ENCODE measurements at regions not wholly inside any gene's neighbourhood (a gene's known extent, or its start where the extent isn't known, plus 50 kb on each side); places are given as distances from the start of the nearest gene placed in this dataset.

- no peaks in the 10 kb centered on the region for H3K36me3 ChIP-seq (ENCODE audit: insufficient read depth, low read length)
- no peaks in the 10 kb centered on the region for H3K27me3 ChIP-seq (ENCODE audit: insufficient read depth, low read length)
- H2AFZ ChIP-seq (ENCODE audit: low read depth, low read length) = no peak overlapping the region
- no peak overlapping the region for H3K4me2 ChIP-seq (ENCODE audit: low read length)
- Mint-ChIP-seq H3K27ac (ENCODE audit: unreplicated experiment) (no peak overlapping the region), H3K9me3 (ENCODE audit: unreplicated experiment) (no peaks in the 10 kb centered on the region), H3K4me3 (ENCODE audit: unreplicated experiment) (no peak overlapping the region), H3K27me3 (ENCODE audit: low read depth, unreplicated experiment) (peaks cover 49% of the 10 kb centered on the region), H3K4me1 (ENCODE audit: low read depth, unreplicated experiment) (peaks cover 2% of the 10 kb centered on the region), H3K36me3 (ENCODE audit: low read depth, unreplicated experiment) (no peaks in the 10 kb centered on the region)
- no peak overlapping the region for H3K4me3 ChIP-seq (ENCODE audit: insufficient read depth, low read depth, low read length)
- no peaks in the 10 kb centered on the region for H3K4me1 ChIP-seq (ENCODE audit: insufficient read depth, low read length)
- H3K27ac ChIP-seq (ENCODE audit: low read depth, low read length) = no peak overlapping the region
- no peak for FAIRE-seq
- DNase-seq (ENCODE audit: low read depth) = no peak
- no peaks in the 10 kb centered on the region for H3K79me2 ChIP-seq (ENCODE audit: insufficient read depth, low read length)
- H3K9me3 ChIP-seq (ENCODE audit: insufficient read depth, low read depth, low read length) = no peaks in the 10 kb centered on the region
- no peak overlapping the region for H3K9ac ChIP-seq (ENCODE audit: low read length)
- TF ChIP-seq EZH2 (IDR thresholded peaks at IDR 0.05; ENCODE audit: insufficient read depth, low read length) (no peak), CTCF (IDR thresholded peaks at IDR 0.05; ENCODE audit: insufficient read depth, low read depth, low read length) (no peak)
- no peaks in the 10 kb centered on the region for H4K20me1 ChIP-seq (ENCODE audit: insufficient read depth, low read length)
Measured at GRCh38 chr11:69377029-69377952, 83.3 kb downstream of the MYEOV start.

GRCh38 chr11:69377953-69378302 lies 84.0 kb downstream of the MYEOV start:
- Histone ChIP-seq H4K20me1 (ENCODE audit: insufficient read depth, low read length) (no peaks in the 10 kb centered on the region), H3K36me3 (ENCODE audit: insufficient read depth, low read length) (no peaks in the 10 kb centered on the region), H3K9ac (ENCODE audit: low read length) (no peak overlapping the region), H3K4me3 (ENCODE audit: insufficient read depth, low read depth, low read length) (no peak overlapping the region), H2AFZ (ENCODE audit: low read depth, low read length) (no peak overlapping the region), H3K4me2 (ENCODE audit: low read length) (no peak overlapping the region), H3K27ac (ENCODE audit: low read depth, low read length) (no peak overlapping the region), H3K9me3 (ENCODE audit: insufficient read depth, low read depth, low read length) (no peaks in the 10 kb centered on the region), H3K27me3 (ENCODE audit: insufficient read depth, low read length) (no peaks in the 10 kb centered on the region), H3K4me1 (ENCODE audit: insufficient read depth, low read length) (no peaks in the 10 kb centered on the region), H3K79me2 (ENCODE audit: insufficient read depth, low read length) (no peaks in the 10 kb centered on the region)
- H3K27ac Mint-ChIP-seq (ENCODE audit: unreplicated experiment) = no peak overlapping the region
- no peak for FAIRE-seq
- H3K9me3 Mint-ChIP-seq (ENCODE audit: unreplicated experiment) = no peaks in the 10 kb centered on the region
- H3K36me3 Mint-ChIP-seq (ENCODE audit: low read depth, unreplicated experiment) = no peaks in the 10 kb centered on the region
- no peak overlapping the region for H3K4me3 Mint-ChIP-seq (ENCODE audit: unreplicated experiment)
- H3K27me3 Mint-ChIP-seq (ENCODE audit: low read depth, unreplicated experiment) = peaks cover 44% of the 10 kb centered on the region
- peaks cover 2% of the 10 kb centered on the region for H3K4me1 Mint-ChIP-seq (ENCODE audit: low read depth, unreplicated experiment)
- DNase-seq (ENCODE audit: low read depth) = no peak
- TF ChIP-seq EZH2 (IDR thresholded peaks at IDR 0.05; ENCODE audit: insufficient read depth, low read length) (no peak), CTCF (IDR thresholded peaks at IDR 0.05; ENCODE audit: insufficient read depth, low read depth, low read length) (no peak)

All from astrocyte (in vitro differentiated cells and primary cell).